GM18909 (cell line): ENCODE measurements at regions not wholly inside any gene's neighbourhood (a gene's known extent, or its start where the extent isn't known, plus 50 kb on each side); places are given as distances from the start of the nearest gene placed in this dataset.
"Not testable (repeated sequence)": the region's sequence is repeated elsewhere in the genome, so short reads cannot be mapped to it uniquely, and the experiment has no call there.

Experiments
- ATAC-seq: cut with Tn5 transposase; IDR thresholded peaks from one replicate; pipeline ENCODE4 v1.9.1; 2021; ENCODE audit warnings: mild to moderate bottlenecking; ENCODE audit not compliant: unreplicated experiment, poor library complexity

- ATAC-seq: not testable (repeated sequence)
Measured at GRCh38 chr17:34089042-34089441, 166.0 kb upstream of the CCL2 start.

GRCh38 chr17:34090593-34090992 lies 164.5 kb upstream of the CCL2 start:
- ATAC-seq: no peak

GRCh38 chr17:34091975-34092374 lies 163.1 kb upstream of the CCL2 start:
- ATAC-seq: no peak

GRCh38 chr17:34095106-34095505 lies 160.0 kb upstream of the CCL2 start:
- ATAC-seq: no peak

- no peak for ATAC-seq
Measured at GRCh38 chr17:34098699-34099098, 156.4 kb upstream of the CCL2 start.

GRCh38 chr17:34099859-34100515 lies 155.1 kb upstream of the CCL2 start:
- ATAC-seq: no peak

- no peak for ATAC-seq
Measured at GRCh38 chr17:34107019-34107418, 148.1 kb upstream of the CCL2 start.

GRCh38 chr17:34110315-34110714 lies 144.8 kb upstream of the CCL2 start:
- ATAC-seq: no peak

GRCh38 chr17:34113089-34113488 lies 142.0 kb upstream of the CCL2 start:
- ATAC-seq: no peak

- no peak for ATAC-seq
Measured at GRCh38 chr17:34114174-34114573, 140.9 kb upstream of the CCL2 start.

GRCh38 chr17:34116306-34116705 lies 138.8 kb upstream of the CCL2 start:
- ATAC-seq: no peak

- ATAC-seq: no peak
Measured at GRCh38 chr17:34117332-34117731, 137.8 kb upstream of the CCL2 start.

GRCh38 chr17:34117811-34118210 lies 137.3 kb upstream of the CCL2 start:
- ATAC-seq: no peak

- ATAC-seq: no peak
Measured at GRCh38 chr17:34118564-34118963, 136.5 kb upstream of the CCL2 start.

GRCh38 chr17:34121311-34121710 lies 133.8 kb upstream of the CCL2 start:
- no peak for ATAC-seq

- ATAC-seq: no peak
Measured at GRCh38 chr17:34122515-34122914, 132.6 kb upstream of the CCL2 start.

- ATAC-seq: no peak
Measured at GRCh38 chr17:34125010-34125409, 130.1 kb upstream of the CCL2 start.

- no peak for ATAC-seq
Measured at GRCh38 chr17:34125921-34126320, 129.2 kb upstream of the CCL2 start.

GRCh38 chr17:34126496-34126895 lies 128.6 kb upstream of the CCL2 start:
- no peak for ATAC-seq

- no peak for ATAC-seq
Measured at GRCh38 chr17:34126965-34127364, 128.1 kb upstream of the CCL2 start.

- no peak for ATAC-seq
Measured at GRCh38 chr17:34130544-34130943, 124.5 kb upstream of the CCL2 start.

- ATAC-seq: no peak
Measured at GRCh38 chr17:34131386-34131785, 123.7 kb upstream of the CCL2 start.

- no peak for ATAC-seq
Measured at GRCh38 chr17:34133350-34133749, 121.7 kb upstream of the CCL2 start.
